ENCODE measurements at regions not wholly inside any gene's neighbourhood (a gene's known extent, or its start where the extent isn't known, plus 50 kb on each side); places are given as distances from the start of the nearest gene placed in this dataset.

DNA sequence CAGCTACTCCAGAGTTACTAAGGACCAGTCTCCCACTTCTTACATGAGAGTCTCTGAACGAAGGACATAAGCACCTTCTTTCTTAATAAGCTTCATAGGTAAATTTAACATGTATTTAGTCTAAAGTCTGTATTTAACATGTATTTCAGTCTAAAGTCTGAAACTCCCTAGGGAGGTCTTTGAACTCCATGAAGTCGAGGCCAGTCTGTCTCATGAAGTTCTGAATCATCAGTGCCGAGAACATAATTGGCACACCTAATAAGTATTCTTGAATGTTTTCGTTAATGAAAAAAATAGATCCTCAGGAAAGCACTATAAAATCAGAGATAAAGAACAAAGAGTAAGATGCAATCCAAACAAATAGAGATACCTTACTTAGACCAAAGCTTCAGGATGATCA, 945.5 kb downstream of the TTLL7 start:
- TF ChIP-seq, protein P1, sequence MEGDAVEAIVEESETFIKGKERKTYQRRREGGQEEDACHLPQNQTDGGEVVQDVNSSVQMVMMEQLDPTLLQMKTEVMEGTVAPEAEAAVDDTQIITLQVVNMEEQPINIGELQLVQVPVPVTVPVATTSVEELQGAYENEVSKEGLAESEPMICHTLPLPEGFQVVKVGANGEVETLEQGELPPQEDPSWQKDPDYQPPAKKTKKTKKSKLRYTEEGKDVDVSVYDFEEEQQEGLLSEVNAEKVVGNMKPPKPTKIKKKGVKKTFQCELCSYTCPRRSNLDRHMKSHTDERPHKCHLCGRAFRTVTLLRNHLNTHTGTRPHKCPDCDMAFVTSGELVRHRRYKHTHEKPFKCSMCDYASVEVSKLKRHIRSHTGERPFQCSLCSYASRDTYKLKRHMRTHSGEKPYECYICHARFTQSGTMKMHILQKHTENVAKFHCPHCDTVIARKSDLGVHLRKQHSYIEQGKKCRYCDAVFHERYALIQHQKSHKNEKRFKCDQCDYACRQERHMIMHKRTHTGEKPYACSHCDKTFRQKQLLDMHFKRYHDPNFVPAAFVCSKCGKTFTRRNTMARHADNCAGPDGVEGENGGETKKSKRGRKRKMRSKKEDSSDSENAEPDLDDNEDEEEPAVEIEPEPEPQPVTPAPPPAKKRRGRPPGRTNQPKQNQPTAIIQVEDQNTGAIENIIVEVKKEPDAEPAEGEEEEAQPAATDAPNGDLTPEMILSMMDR (IDR thresholded peaks at IDR 0.05) = no peak
- TF ChIP-seq EP300 (IDR thresholded peaks at IDR 0.05) = no peak
- TF ChIP-seq POLR2A (IDR thresholded peaks at IDR 0.05; ENCODE audit: low read depth) = no peak
- TF ChIP-seq POLR2AphosphoS5 (IDR thresholded peaks at IDR 0.05) = no peak
